Mucosa of descending colon (tissue), 3 donors: ENCODE measurements at regions not wholly inside any gene's neighbourhood (a gene's known extent, or its start where the extent isn't known, plus 50 kb on each side); places are given as distances from the start of the nearest gene placed in this dataset.

ENCODE experiments used
- ATAC-seq: fragments of 200-7000 bp; cut with Tn5 transposase; one replicate; pipeline ENCODE4 v1.9.1; 2020; ENCODE audit warnings: mild to moderate bottlenecking, moderate library complexity
- DNase-seq, 3 donors: peaks; one replicate each; pipeline ENCODE4 v3.0.0-alpha.2; 2020
- H3K36me3 ChIP-seq: fragments of 200-600 bp; one replicate; pipeline ENCODE4 v1.8.0; 2021; ENCODE audit warnings: low read depth, mild to moderate bottlenecking
- H3K4me1 ChIP-seq: fragments of 200-600 bp; one replicate; pipeline ENCODE4 v1.8.0; 2021; ENCODE audit warnings: low read depth, mild to moderate bottlenecking
- H3K4me3 ChIP-seq: fragments of 200-600 bp; one replicate; pipeline ENCODE4 v1.8.0; 2021; ENCODE audit warnings: mild to moderate bottlenecking
- H3K9me3 ChIP-seq: fragments of 200-600 bp; one replicate; pipeline ENCODE4 v1.8.0; 2021; ENCODE audit warnings: mild to moderate bottlenecking
- intact Hi-C, 2 donors: fragments of 100-400 bp; cut with DNase I in 1 of 2; cut with micrococcal nuclease in 1 of 2; formaldehyde crosslinking; loops; one replicate each; pipeline versions ENCODE4 v1.11.0 to v1.11.1; 2022; cut with DNase I, micrococcal nuclease
- TF ChIP-seq, protein P1 (sequence below): fragments of 200-600 bp; IDR thresholded peaks from one replicate; pipeline ENCODE4 v1.8.0; 2022; ENCODE audit warnings: antibody characterized with exemption, mild to moderate bottlenecking
- donor health status: DM: no; HTN: no; CAD: no; lungs with moderate emphysema.
- donor health status: DM: no; HTN: no; CAD: no.
- donor health status: DM: no; HTN: yes; CAD: no.

DNA sequence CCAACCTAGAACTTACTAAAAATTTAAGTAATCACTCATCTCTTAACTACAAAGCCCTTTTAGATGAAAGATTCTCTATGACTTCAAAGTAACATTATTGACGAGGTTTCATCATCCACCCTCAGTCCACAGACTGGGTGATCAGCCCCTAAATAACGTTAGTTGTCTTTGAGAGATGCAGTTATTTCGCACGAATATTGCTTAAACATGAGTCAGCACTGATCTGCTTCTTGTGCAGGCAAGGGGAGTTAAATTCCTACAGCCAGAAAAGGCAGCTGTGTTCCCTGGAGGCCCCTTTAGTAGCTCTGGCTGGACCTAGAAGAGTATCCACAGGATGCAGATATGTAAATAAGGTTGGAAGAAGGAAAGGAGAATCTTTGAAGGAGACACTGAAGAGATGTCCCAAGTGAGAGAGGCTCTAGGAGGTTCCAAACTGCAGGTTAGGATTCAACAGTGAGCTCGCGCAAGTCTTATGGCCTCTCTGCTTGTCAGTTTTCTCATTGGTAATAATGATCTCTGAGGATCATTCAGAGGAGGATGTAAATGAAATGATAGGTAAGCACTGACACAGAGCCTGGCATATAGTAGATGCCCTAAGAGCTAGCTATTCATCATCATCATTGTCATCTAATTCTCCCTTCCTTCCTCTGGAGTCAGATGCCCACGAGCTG, 122.2 kb upstream of the MAN2A1 start:
- H3K36me3 ChIP-seq = no peaks in the 10 kb centered on the region
- ATAC-seq = no peak
- H3K9me3 ChIP-seq = no peaks in the 10 kb centered on the region
- no peaks in the 10 kb centered on the region for H3K4me1 ChIP-seq
- TF ChIP-seq, protein P1, sequence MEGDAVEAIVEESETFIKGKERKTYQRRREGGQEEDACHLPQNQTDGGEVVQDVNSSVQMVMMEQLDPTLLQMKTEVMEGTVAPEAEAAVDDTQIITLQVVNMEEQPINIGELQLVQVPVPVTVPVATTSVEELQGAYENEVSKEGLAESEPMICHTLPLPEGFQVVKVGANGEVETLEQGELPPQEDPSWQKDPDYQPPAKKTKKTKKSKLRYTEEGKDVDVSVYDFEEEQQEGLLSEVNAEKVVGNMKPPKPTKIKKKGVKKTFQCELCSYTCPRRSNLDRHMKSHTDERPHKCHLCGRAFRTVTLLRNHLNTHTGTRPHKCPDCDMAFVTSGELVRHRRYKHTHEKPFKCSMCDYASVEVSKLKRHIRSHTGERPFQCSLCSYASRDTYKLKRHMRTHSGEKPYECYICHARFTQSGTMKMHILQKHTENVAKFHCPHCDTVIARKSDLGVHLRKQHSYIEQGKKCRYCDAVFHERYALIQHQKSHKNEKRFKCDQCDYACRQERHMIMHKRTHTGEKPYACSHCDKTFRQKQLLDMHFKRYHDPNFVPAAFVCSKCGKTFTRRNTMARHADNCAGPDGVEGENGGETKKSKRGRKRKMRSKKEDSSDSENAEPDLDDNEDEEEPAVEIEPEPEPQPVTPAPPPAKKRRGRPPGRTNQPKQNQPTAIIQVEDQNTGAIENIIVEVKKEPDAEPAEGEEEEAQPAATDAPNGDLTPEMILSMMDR = no peak
- DNase-seq = no peak
- intact Hi-C loops = no loop called here
- no peak overlapping the region for H3K4me3 ChIP-seq

DNA sequence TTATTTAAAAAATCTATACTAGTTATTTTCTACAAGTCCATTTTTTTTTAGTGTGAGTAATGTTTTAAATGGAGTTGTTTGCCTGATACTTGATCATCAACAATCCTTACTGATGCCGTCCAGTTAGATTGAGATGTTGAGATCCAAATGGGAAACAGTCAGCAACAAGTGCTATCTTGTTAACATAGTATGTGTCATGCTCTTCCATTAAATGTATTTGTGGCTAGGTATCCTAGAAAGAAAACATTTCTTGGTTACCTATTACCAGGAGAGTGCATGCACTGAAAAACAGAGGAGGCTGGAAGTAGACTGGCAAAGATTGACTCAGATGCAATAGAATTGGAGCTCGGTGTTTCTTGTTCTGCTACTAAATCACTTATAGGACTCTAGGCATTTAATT, 123.4 kb upstream of the MAN2A1 start:
- Histone ChIP-seq H3K36me3 (no peaks in the 10 kb centered on the region), H3K9me3 (no peaks in the 10 kb centered on the region), H3K4me1 (no peaks in the 10 kb centered on the region), H3K4me3 (no peak overlapping the region)
- ATAC-seq (no peak), DNase-seq (no peak)
- intact Hi-C loops = no loop called here
- TF ChIP-seq, protein P1 = no peak

DNA sequence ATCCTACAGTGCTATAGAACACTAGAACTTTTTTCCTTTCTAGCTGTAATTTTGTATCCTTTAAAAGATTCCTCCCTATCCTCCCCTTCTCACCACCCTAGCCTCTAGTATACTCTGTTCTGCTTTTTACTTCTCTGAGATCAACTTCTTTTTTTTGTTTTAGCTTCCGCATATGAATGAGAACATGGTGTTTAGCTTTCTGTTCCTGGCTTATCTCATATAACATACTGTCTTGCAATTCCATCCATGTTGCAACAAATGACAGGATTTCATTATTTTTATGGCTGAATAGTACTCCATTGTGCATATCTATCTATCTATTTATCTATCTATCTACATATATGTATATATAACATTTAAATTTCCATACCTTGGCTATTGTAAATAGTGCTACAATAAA, 126.0 kb upstream of the MAN2A1 start:
- H3K9me3 ChIP-seq = no peaks in the 10 kb centered on the region
- ATAC-seq = no peak
- H3K4me1 ChIP-seq = no peaks in the 10 kb centered on the region
- TF ChIP-seq, protein P1 = no peak
- H3K4me3 ChIP-seq = no peak overlapping the region
- H3K36me3 ChIP-seq = no peaks in the 10 kb centered on the region
- intact Hi-C loops = no loop called here
- no peak for DNase-seq

DNA sequence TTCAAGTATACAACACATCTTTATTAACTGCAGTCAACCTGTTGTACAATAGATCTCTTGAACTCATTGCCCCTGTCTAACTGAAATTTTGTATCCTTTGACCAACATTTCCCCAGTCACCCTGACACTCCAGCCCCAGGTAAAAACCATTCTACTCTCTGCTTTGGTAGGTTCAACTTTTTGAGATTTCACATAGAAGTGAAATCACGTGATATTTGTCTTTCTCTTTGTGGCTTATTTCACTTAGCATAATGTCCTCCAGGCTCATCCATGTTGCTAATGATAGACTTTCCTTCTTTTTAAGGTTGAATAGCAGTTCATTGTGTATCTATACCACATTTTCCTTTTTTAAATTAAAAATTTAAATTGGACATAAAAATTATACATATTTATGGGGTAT, 126.5 kb upstream of the MAN2A1 start:
- intact Hi-C loops = no loop called here
- TF ChIP-seq, protein P1 = no peak
- no peaks in the 10 kb centered on the region for H3K4me1 ChIP-seq

DNA sequence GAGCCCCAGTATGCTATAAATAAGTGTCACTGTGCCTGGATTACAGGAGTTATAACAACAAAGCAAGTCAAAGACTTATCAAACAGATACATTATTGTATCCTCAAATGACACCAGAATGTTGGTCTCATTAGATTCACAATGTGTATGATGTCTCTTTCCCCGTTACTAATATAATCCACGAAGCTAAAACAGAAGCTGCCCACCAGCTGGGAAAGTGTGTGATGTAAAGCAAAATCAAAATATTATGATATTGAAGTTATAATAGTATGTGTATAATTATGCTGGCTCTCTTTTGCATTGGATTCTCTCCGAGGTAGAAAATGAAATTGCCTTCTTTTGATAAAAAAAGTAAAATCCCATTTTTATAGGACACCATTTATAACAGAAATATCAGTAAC, 127.3 kb upstream of the MAN2A1 start:
- H3K36me3 ChIP-seq = no peaks in the 10 kb centered on the region
- no peaks in the 10 kb centered on the region for H3K9me3 ChIP-seq
- ATAC-seq = no peak
- no peak for DNase-seq
- H3K4me3 ChIP-seq = no peak overlapping the region
- TF ChIP-seq, protein P1 = no peak
- no peaks in the 10 kb centered on the region for H3K4me1 ChIP-seq
- intact Hi-C loops = no loop called here

More for the DNA sequence above, 126.5 kb upstream of the MAN2A1 start:
- no peak for DNase-seq
- no peak for ATAC-seq
- H3K9me3 ChIP-seq = no peaks in the 10 kb centered on the region
- no peak overlapping the region for H3K4me3 ChIP-seq
- H3K36me3 ChIP-seq = no peaks in the 10 kb centered on the region

DNA sequence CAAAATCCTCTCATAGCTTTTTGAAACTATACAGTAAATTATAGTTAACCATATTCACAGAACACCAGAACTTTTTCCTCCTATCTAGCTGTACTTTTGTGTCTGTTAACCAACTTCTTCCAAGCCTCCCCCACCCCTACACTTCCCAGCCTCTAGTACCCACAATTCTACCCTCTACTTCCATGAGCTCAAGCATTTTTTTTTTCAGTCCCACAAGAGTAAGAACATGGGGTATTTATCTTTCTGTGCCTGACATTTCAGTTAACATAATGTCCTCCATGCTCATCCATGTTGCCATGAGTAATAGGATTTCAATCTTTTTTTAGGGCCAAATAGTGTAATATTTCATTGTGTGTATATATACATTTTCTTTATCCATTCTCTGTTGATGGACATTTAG, 128.3 kb upstream of the MAN2A1 start:
- no peak for DNase-seq
- Histone ChIP-seq H3K9me3 (no peaks in the 10 kb centered on the region), H3K4me3 (no peak overlapping the region), H3K36me3 (no peaks in the 10 kb centered on the region), H3K4me1 (no peaks in the 10 kb centered on the region)
- ATAC-seq = no peak
- intact Hi-C loops = no loop called here
- TF ChIP-seq, protein P1 = no peak
